ENCODE measurements at regions not wholly inside any gene's neighbourhood (a gene's known extent, or its start where the extent isn't known, plus 50 kb on each side); places are given as distances from the start of the nearest gene placed in this dataset.
"Not testable (repeated sequence)": the region's sequence is repeated elsewhere in the genome, so short reads cannot be mapped to it uniquely, and the experiment has no call there.

- ATAC-seq = no peak
Measured at GRCh38 chrX:117843749-117844148, 272.9 kb downstream of the KLHL13 start.

GRCh38 chrX:117840645-117841044, 276.0 kb downstream of the KLHL13 start:
- ATAC-seq = no peak
- intact Hi-C loops (cut with DNase I) = no loop called here

More at GRCh38 chrX:117843749-117844148, 272.9 kb downstream of the KLHL13 start:
- intact Hi-C loops (cut with DNase I) = no loop called here
- DNase-seq = no peak

GRCh38 chrX:117839544-117839943, 277.1 kb downstream of the KLHL13 start:
- no peak for DNase-seq
- ATAC-seq = no peak
- intact Hi-C loops (cut with DNase I) = no loop called here

More at GRCh38 chrX:117840645-117841044, 276.0 kb downstream of the KLHL13 start:
- no peak for DNase-seq

- intact Hi-C loops (cut with DNase I) = no loop called here
- ATAC-seq (no peak), DNase-seq (no peak)
Measured at GRCh38 chrX:117838581-117839331, 277.9 kb downstream of the KLHL13 start.

GRCh38 chrX:117835034-117835433, 281.6 kb downstream of the KLHL13 start:
- DNase-seq (no peak), ATAC-seq (no peak)

GRCh38 chrX:117834076-117834475, 282.5 kb downstream of the KLHL13 start:
- ATAC-seq (no peak), DNase-seq (no peak)

More at GRCh38 chrX:117835034-117835433, 281.6 kb downstream of the KLHL13 start:
- intact Hi-C loops (cut with DNase I) = no loop called here

GRCh38 chrX:117821472-117821871, 295.1 kb downstream of the KLHL13 start:
- intact Hi-C loops (cut with DNase I); DNase-seq; ATAC-seq: not testable (repeated sequence)

More at GRCh38 chrX:117834076-117834475, 282.5 kb downstream of the KLHL13 start:
- intact Hi-C loops (cut with DNase I) = no loop called here

- intact Hi-C loops (cut with DNase I) = loop anchor here in 1 of 2 donors (10.0 kb wide), 1 partner anchor 76 kb away; no protein-coding TSS in a partner anchor
- ATAC-seq = no peak
- DNase-seq = no peak
Measured at GRCh38 chrX:117808426-117808825, 308.2 kb downstream of the KLHL13 start.

- intact Hi-C loops (cut with DNase I) = loop anchor here in 1 of 2 donors (10.0 kb wide), 1 partner anchor 81 kb away; no protein-coding TSS in a partner anchor
Measured at GRCh38 chrX:117803463-117803862, 313.1 kb downstream of the KLHL13 start.

GRCh38 chrX:117788339-117788738, 328.3 kb downstream of the KLHL13 start:
- intact Hi-C loops (cut with DNase I) = no loop called here
- no peak for ATAC-seq
- no peak for DNase-seq

More at GRCh38 chrX:117803463-117803862, 313.1 kb downstream of the KLHL13 start:
- DNase-seq (no peak), ATAC-seq (no peak)

GRCh38 chrX:117771384-117771783, 345.2 kb downstream of the KLHL13 start:
- ATAC-seq = no peak
- DNase-seq = no peak
- intact Hi-C loops (cut with DNase I) = no loop called here

- no peak for ATAC-seq
- no peak for DNase-seq
- intact Hi-C loops (cut with DNase I) = no loop called here
Measured at GRCh38 chrX:117768861-117769604, 347.6 kb downstream of the KLHL13 start.

- intact Hi-C loops (cut with DNase I) = no loop called here
- ATAC-seq (no peak), DNase-seq (no peak)
Measured at GRCh38 chrX:117765211-117765610, 351.4 kb downstream of the KLHL13 start.

GRCh38 chrX:117752745-117753144, 363.9 kb downstream of the KLHL13 start:
- intact Hi-C loops (cut with DNase I) = no loop called here
- no peak for DNase-seq

GRCh38 chrX:117751155-117751554, 365.5 kb downstream of the KLHL13 start:
- ATAC-seq (no peak), DNase-seq (no peak)
- intact Hi-C loops (cut with DNase I) = no loop called here

More at GRCh38 chrX:117752745-117753144, 363.9 kb downstream of the KLHL13 start:
- no peak for ATAC-seq

GRCh38 chrX:117744958-117745357, 371.7 kb downstream of the KLHL13 start:
- ATAC-seq (no peak), DNase-seq (no peak)
- intact Hi-C loops (cut with DNase I) = no loop called here

GRCh38 chrX:117743469-117744251, 372.9 kb downstream of the KLHL13 start:
- intact Hi-C loops (cut with DNase I) = no loop called here
- ATAC-seq (no peak), DNase-seq (no peak)

GRCh38 chrX:117713411-117713810, 403.2 kb downstream of the KLHL13 start:
- DNase-seq (no peak), ATAC-seq (no peak)
- intact Hi-C loops (cut with DNase I) = no loop called here

- intact Hi-C loops (cut with DNase I) = no loop called here
- no peak for ATAC-seq
- no peak for DNase-seq
Measured at GRCh38 chrX:117711782-117712181, 404.8 kb downstream of the KLHL13 start.

Data from left cardiac atrium (tissue), 4 donors.